GM20431 (cell line): ENCODE measurements at regions not wholly inside any gene's neighbourhood (a gene's known extent, or its start where the extent isn't known, plus 50 kb on each side); places are given as distances from the start of the nearest gene placed in this dataset.

Source experiments
- in situ Hi-C: fragments of 300-500 bp; cut with MseI, MboI; formaldehyde crosslinking; loops from one replicate; pipeline ENCODE4 v1.15.0; 2020; ENCODE audit warnings: low sequenced_read_pairs; ENCODE audit not compliant: unreplicated experiment

GRCh38 chr18:77648411-77648810 lies 398.8 kb downstream of the GALR1 start:
- in situ Hi-C loops, result loop anchor here (25.0 kb wide), 1 partner anchor 636 kb away; no protein-coding TSS in a partner anchor

- in situ Hi-C loops, result loop anchor here (25.0 kb wide), 1 partner anchor 414 kb away; the partner anchor contains the start of gene GALR1
These were observed 401.2 kb downstream of the GALR1 start for GRCh38 chr18:77650799-77651385.

- in situ Hi-C loops, result loop anchor here (25.0 kb wide), 1 partner anchor 414 kb away; the partner anchor contains the start of gene GALR1
These were observed 401.8 kb downstream of the GALR1 start for GRCh38 chr18:77651441-77651840.

- in situ Hi-C loops, result loop anchor here (25.0 kb wide), 1 partner anchor 416 kb away; the partner anchor contains the start of gene GALR1
These were observed 404.1 kb downstream of the GALR1 start for GRCh38 chr18:77653792-77654191.

GRCh38 chr18:77654302-77654701 lies 404.7 kb downstream of the GALR1 start:
- in situ Hi-C loops, result loop anchor here (25.0 kb wide), 1 partner anchor 417 kb away; the partner anchor contains the start of gene GALR1

GRCh38 chr18:77657651-77658298 lies 408.1 kb downstream of the GALR1 start:
- in situ Hi-C loops, result loop anchor here (25.0 kb wide), 1 partner anchor 420 kb away; the partner anchor contains the start of gene GALR1

- in situ Hi-C loops, result loop anchor here (25.0 kb wide), 1 partner anchor 421 kb away; the partner anchor contains the start of gene GALR1
These were observed 408.6 kb downstream of the GALR1 start for GRCh38 chr18:77658299-77658662.

- in situ Hi-C loops, result loop anchor here (25.0 kb wide), 1 partner anchor 422 kb away; the partner anchor contains the start of gene GALR1
These were observed 409.3 kb downstream of the GALR1 start for GRCh38 chr18:77658751-77659448.

GRCh38 chr18:77666613-77667012 lies 417.0 kb downstream of the GALR1 start:
- in situ Hi-C loops, result loop anchor here (25.0 kb wide), 1 partner anchor 429 kb away; the partner anchor contains the start of gene GALR1

GRCh38 chr18:77668219-77668618 lies 418.6 kb downstream of the GALR1 start:
- in situ Hi-C loops, result loop anchor here (25.0 kb wide), 1 partner anchor 431 kb away; the partner anchor contains the start of gene GALR1

- in situ Hi-C loops, result loop anchor here (25.0 kb wide), 1 partner anchor 432 kb away; the partner anchor contains the start of gene GALR1
These were observed 419.7 kb downstream of the GALR1 start for GRCh38 chr18:77669331-77669730.

GRCh38 chr18:77671456-77672167 lies 422.0 kb downstream of the GALR1 start:
- in situ Hi-C loops, result loop anchor here (25.0 kb wide), 1 partner anchor 434 kb away; the partner anchor contains the start of gene GALR1

GRCh38 chr18:77676910-77677309 lies 427.3 kb downstream of the GALR1 start:
- in situ Hi-C loops, result no loop called here

GRCh38 chr18:77677536-77677935 lies 427.9 kb downstream of the GALR1 start:
- in situ Hi-C loops, result no loop called here

GRCh38 chr18:77679869-77680268 lies 430.2 kb downstream of the GALR1 start:
- in situ Hi-C loops, result no loop called here

GRCh38 chr18:77700051-77700450 lies 450.4 kb downstream of the GALR1 start:
- in situ Hi-C loops, result no loop called here

- in situ Hi-C loops, result no loop called here
These were observed 452.3 kb downstream of the GALR1 start for GRCh38 chr18:77701977-77702376.

GRCh38 chr18:77702686-77703085 lies 453.0 kb downstream of the GALR1 start:
- in situ Hi-C loops, result no loop called here

GRCh38 chr18:77705301-77705700 lies 455.7 kb downstream of the GALR1 start:
- in situ Hi-C loops, result no loop called here
